ENCODE measurements at regions not wholly inside any gene's neighbourhood (a gene's known extent, or its start where the extent isn't known, plus 50 kb on each side); places are given as distances from the start of the nearest gene placed in this dataset.
"Not testable (repeated sequence)": the region's sequence is repeated elsewhere in the genome, so short reads cannot be mapped to it uniquely, and the experiment has no call there.

DNA sequence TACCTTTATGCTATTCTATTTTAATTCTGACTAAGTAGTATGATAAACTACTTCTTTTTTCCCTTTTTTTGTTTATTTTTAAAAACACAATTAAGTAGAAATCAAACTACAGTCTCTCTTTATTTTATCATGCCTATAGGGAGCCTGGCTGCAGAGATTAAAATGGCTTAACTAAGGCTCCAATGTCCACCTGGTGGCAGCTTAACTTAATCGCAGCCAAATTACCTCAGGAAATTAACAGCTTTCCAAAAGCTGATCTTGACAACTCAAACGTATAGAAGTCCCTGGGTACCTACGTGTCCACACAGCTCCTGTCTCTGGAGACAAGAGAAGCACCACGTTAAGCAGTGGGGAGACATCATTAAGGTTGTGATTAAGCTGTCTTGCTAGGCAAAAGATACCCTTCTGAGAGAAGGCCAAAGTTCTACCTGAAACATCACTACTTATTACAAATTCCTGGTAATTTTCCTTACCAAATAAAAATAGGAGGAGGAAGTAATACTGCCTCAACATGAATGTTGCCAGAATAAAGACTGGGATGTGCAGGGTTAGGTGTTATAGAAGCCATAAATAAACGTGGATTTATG lies 63.2 kb upstream of the SNX19 start:
- DNase-seq, result no peak

DNA sequence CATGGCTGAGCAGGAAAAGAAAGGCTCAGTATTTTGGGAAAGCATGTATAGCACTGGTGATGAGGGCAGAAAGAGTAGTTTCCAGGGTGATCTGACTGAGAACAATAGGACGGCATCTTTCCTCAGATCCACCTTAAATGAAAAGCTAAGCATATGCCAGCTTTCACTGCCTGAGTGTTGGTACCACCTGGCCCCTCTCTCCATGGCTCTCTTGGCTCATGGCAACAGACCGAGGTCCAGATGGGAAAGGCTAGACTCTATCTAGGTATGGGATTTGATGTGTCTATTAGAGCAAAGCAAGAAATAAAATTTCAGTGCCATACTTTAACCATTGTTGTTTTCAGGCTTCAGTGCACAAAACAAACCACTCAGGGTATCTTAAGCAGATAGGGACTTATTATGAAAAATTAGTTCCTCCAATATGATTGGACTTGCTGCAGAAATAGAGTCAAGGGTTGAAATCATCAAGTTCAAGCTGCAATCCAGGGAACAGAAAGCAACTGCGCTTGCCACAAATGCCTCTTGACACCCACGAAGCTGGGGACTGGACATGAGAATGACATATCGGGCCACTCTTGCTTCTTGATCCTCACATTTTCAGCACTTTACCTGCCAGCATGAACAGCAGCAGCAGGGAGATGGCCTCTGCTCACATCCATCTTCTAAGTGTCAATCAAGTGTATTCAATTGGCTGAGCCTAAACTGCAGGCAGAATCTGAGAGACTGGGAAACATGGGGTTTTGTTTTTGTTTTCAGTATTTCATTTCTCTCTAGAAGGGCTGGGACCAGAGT lies 64.0 kb upstream of the SNX19 start:
- no peak for DNase-seq

DNA sequence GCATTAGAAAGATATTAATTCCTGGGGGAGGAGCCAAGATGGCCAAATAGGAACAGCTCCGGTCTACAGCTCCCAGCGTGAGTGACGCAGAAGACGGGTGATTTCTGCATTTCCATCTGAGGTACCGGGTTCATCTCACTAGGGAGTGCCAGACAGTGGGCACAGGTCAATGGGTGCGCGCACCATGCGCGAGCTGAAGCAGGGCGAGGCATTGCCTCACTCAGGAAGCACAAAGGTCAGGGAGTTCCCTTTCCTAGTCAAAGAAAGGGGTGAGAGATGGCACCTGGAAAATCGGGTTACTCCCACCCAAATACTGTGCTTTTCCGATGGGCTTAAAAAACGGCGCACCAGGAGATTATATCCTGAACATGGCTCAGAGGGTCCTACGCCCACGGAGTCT lies 68.0 kb upstream of the SNX19 start:
- DNase-seq, result not testable (repeated sequence)

DNA sequence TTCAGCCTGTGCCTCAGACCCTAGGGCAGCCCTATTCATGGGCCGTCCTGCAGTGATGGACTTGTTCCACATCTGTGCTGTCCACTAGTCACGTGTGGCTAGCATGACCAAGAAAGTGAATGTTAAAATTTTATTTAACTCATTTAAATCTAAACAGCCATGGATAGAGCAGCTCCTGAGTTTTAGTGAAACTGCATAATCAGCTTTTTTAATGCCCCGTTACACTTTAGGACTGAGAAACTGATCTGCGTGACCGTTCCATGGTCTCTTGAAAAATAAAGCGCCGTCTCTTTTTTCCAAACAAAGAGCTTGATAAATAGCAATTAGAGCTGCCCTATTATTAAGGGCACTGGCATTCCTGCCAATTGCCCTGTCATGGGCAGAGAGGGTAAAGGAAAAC lies 76.5 kb upstream of the SNX19 start:
- DNase-seq, result no peak

- DNase-seq, result no peak
These were observed 77.8 kb upstream of the SNX19 start for GRCh38 chr11:130994043-130994442.

DNA sequence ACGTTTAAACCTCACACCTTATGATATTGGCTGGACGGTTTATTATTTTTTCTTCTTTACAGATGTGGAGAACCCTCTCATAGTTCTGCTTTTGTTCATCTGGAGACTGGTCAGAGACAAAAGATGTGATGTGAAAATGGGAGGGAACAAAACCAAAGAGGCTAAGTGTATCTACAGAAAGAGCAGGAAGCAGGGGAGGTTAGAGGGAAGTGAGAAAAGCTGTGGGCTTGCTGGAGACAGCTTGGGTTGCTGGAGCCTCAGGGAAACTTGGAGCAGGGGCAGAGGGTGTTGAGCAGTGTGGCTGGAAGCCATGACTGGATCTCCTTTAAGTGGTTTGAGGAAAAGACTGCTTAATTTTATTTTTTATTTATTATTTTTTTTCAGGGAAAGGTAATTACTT lies 79.0 kb upstream of the SNX19 start:
- DNase-seq, result no peak

- DNase-seq, result no peak
These were observed 81.0 kb upstream of the SNX19 start for GRCh38 chr11:130997278-130997677.

DNA sequence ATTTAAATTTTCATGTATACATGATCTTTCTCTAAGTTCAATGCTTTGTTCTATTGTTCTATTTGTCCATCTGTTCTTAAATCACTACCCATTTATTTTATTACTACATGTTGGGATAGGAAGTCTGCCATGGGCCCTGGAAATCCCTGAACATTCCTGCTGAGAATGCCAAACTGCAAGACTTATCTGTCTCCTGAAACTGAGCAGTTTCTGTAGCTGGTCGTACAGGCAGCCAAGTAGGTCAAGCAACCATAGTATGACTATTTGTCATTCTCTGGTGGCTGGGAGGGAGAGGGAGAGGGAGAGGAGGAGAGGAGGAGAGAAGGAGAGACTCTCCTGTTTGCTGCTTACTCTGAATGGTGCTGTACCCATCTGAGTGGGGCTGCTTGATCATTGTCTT lies 82.8 kb upstream of the SNX19 start:
- no peak for DNase-seq

- DNase-seq, result no peak
These were observed 83.9 kb upstream of the SNX19 start for GRCh38 chr11:130999992-131000770.

GRCh38 chr11:131002145-131002544 lies 85.9 kb upstream of the SNX19 start:
- DNase-seq, result no peak

GRCh38 chr11:131005829-131006228 lies 89.5 kb upstream of the SNX19 start:
- no peak for DNase-seq

DNA sequence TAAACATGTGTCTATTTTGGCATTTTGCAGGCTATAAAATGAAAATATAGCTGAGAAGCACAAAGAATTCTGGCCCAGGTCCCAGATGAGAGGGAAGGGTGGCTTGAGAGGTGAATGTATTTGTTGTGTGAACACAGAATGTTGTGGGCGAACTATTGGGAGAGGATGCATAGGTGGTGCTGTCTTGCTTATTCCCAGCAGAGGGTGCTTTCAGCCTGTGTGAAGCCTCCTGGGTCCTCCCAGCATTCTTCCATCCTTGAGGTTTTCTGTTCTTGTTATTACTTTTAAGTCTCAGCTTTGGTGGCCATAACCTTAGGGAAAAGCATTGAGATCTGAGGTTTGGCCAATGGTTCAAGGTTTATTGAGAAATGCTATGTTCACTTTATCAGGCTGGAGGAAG lies 108.7 kb upstream of the SNX19 start:
- DNase-seq, result peak; percentile 7

DNA sequence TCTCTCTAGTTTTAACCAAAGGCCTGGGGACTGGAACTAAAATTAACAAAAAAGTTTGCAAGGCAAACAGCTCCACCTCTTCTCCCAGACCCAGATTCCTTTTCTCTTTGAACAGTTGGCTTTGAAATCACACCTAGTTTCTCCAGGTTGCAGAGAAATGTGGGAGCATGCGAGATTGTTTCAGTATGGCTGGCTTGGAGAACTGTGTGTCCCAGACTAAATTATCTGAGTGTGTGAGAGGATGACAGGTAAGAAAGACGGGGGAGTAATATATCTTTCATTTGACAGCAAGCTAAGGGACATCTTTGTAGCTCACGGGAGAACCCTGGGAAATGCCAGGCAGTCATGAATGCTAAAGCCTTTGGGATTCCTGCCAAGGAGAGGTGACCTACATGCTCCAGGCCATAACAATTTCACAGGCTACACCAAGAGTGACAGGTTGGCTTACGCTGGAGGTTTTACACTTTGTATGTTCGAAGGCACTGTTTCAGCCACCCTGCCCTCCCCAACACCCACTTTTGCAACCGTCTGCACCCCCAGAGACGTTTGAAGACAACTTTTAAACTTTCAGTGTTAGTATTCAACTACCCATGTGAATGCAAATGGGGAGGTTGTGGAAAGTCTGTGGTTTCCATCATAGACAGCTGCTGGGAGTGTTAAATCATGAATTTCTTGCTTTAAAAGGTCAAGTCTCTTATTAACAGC lies 109.3 kb upstream of the SNX19 start:
- DNase-seq, result no peak

DNA sequence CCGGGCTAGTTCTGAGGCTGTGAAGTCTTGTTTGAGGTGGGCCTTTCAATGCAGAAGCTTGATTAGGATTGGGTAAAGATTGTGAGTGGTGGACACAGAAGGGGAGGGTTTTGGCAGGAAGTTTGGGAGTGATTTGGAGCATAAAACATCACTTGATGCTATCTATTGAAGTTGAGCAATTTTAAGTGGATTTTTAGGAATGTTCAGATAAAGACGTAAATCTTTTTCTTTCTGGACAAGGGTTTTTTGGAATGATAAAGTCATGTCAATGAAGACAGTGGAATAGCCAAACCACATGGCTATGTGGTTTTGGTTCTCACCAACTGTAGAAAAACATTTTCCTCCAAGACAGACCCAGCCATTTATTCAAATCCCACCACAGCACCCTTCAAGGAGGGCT lies 111.2 kb upstream of the SNX19 start:
- no peak for DNase-seq

DNA sequence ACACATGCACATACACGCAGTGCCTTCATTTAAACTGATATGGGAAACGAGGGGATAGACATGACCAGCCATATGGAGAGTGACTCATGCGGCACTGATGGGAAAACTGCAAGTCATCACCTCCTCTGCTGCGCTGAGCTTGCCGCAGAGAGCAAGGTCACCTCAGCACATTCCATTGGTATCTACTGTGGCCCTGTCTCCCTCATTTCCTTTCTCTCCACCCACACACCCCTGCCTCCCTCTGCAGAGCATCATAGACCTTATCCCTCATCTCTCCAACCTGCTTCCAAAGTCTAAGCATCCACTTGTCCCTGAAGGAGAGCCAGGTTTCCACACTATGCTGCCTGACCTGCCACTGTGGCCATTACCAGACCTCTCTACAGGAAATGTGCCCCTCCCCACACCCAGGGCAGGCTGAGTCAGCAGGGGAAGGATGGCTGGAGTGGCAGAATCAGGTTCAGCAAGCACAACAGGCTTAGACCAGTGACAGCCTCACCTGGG lies 116.9 kb upstream of the SNX19 start:
- DNase-seq, result peak; percentile 74

- no peak for DNase-seq
These were observed 120.2 kb upstream of the SNX19 start for GRCh38 chr11:131036514-131036913.

- DNase-seq, result no peak
These were observed 121.6 kb upstream of the SNX19 start for GRCh38 chr11:131037873-131038272.

DNA sequence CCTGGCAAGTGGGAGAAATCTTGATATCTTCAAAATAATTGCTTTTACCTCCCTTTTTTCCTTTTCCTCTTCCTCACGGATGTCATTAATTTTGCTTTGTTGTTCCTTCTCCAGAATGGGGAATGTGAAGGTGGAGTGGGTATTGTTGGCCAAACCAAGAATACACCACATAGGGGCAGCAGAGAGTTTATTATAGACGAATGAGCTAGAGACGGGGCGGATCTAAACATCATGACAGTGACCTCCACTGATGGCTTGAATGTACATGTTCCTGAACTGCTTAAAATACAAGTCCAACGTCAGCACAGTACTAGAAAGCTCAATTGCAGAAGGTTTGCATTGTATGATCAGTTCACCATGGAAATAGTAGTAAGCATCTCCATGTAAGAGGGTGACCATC lies 122.3 kb upstream of the SNX19 start:
- peak; percentile 42 for DNase-seq

DNA sequence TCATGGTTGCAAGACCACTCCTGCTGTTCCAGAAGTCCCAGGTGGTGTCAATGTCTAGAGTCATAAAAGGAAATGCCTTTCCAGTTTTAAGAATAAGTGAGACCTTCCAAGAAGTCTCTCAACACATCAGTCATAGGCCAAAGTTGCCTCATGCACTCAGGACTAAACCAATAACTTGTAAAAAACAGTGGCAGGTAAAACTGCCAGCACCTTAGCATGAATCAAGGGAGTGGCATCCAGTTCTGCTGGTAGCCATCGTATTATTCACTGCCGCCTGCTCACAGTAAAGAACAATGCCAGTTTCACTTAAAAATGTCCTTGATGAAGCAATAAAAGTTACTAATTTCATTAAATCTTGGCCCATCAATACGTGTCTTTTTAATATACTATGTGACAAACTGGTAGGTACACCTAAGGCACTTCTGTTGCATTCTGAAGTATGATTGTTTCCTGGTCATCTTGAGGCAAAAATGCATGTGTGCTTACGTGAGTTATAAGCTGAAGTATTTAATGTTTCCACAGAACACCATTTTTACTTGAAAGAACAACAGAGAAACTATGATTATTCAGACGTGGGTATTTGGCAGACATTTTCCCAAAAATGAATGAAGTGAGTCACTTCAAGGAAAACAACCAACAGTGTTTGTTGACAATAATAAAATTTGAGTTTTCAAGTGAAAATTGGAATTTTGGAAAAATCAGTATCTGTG lies 125.2 kb upstream of the SNX19 start:
- DNase-seq, result no peak

- no peak for DNase-seq
These were observed 125.7 kb upstream of the SNX19 start for GRCh38 chr11:131042041-131042390.

- no peak for DNase-seq
These were observed 127.0 kb upstream of the SNX19 start for GRCh38 chr11:131043251-131043650.

DNA sequence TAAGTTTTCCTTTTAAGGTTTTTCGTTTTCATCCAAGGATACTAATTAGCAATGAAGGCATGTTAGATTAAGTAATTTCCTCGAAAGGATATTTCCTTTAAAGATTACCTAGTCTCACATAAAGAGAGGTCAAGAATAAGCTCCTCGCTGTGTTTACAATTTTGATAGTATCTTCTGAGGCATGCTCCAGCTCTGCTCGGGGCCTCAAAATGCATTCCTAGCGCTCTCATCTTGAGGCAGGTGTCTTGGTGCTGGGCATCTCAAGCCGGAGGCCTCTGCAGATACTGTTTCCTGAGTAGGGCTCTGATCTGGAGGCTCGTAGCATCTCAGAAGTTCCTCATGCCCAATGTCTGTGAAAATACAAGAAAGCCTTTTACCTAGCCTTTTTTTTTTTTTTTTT lies 128.6 kb upstream of the SNX19 start:
- DNase-seq, result no peak

- DNase-seq, result no peak
These were observed 136.1 kb upstream of the SNX19 start for GRCh38 chr11:131052367-131052766.
